SW480 (cell line): ENCODE measurements at regions not wholly inside any gene's neighbourhood (a gene's known extent, or its start where the extent isn't known, plus 50 kb on each side); places are given as distances from the start of the nearest gene placed in this dataset.

ENCODE experiments used
- DNase-seq: peaks from one replicate; pipeline ENCODE4 v3.0.0-alpha.2; 2016; ENCODE audit warnings: low spot score

DNA sequence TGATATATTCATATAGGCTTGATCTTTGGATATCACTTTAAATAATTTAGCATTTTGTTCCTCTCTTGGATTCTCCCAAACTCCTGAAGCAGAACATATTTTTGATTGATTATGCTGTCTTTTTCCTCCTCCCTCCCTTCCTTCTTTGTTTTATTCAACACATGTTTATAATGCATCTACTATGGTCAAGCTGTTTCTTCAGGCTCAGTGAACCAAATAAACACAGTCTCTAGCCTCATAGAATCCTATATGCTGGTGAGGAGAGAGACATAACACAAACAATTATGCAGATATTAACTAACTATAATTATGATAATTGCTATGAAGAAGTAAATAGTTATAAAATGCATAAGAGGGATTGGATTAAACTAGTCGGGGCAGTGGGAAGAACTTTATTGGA is 1023.6 kb upstream of the RAG2 start:
- no peak for DNase-seq

DNA sequence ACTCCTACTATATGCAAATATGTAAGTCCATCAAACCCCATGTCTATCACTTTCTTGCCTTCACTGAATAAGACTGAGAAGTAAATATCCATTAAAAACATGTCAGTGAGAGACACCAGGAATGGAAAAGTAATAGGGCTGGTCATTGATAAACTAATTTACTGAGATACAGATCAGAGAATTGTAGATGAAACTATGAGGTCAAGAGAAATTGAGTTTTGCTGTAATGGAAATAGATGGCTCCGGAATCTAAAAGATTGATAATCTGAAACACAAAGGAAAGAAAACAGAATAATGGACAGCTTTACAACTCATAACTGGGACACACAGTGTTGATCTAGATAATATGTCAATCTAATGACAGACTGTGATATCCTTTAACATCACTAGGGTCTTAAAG is 1018.3 kb upstream of the RAG2 start:
- no peak for DNase-seq

DNA sequence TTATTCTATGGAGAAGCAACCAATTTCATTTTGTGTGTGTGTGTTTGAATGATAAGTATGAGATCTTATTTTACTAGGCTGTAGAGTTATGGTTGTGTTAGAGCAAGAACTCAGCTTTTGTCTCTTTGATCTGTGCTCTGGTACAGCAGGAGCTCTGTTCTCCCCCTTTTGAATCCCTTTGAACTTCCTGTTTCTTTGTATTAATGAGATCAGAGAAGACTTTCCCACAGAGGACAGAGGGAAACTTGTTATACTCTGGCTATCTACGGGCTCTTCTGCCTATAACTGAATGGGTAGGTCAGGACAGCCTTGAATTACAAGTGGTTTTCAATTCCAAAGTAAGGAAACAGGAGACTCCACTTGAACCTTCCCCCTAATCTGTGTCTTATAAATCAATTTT is 1015.0 kb upstream of the RAG2 start:
- peak; percentile 23 for DNase-seq

DNA sequence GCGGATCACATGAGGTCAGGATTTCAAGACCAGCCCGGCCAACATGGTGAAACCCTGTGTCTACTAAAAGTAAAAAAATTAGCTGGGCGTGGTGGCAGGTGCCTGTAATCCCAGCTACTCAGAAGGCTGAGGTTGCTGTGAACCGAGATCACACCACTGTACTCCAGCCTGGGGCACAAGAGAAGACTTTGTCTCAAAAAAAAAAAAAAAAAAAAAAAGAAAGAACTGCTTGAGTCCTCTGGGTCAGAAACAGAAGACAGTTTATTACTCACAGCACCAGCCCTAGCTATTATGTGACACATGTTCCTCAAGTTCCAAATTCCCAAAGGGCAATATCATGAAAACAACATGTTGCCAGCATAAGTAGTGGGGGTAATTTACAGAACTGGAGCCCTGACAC is 1014.1 kb upstream of the RAG2 start:
- no peak for DNase-seq

DNA sequence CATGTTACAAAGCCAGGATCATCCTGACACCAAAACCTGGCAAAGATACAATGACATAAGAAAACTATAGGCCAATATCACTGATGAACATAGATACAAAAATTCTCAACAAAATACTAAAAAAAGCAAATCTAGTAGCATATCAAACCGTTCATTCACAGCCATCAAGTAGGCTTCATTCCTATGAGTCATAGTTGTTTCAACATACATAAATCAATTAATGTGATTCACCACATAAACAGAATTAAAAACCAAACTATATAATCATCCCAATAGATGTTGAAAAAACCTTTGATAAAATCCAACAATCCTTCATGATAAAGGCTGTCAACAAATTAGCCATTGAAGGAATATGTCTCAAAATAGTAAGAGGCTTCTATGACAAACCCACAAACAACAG is 1007.2 kb upstream of the RAG2 start:
- no peak for DNase-seq

DNA sequence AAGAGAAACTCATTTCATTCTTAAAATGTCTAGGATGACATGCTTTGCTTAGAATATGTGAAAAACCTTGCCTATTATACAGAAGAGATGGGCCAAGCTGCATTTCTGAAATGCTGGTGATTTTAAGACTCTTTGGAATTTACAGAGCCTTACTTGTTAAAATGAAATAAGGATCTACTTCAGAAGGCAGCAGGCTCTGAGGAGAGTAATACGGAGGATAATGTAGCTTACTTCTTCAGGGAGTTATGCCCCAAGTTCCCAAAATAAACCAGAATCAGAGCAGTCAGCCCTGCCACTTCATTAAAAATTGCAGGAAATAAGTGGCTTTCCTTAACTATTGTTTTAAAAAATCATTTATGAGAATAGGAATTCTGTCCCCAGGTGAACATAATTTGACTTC is 1000.3 kb upstream of the RAG2 start:
- DNase-seq, result no peak

DNA sequence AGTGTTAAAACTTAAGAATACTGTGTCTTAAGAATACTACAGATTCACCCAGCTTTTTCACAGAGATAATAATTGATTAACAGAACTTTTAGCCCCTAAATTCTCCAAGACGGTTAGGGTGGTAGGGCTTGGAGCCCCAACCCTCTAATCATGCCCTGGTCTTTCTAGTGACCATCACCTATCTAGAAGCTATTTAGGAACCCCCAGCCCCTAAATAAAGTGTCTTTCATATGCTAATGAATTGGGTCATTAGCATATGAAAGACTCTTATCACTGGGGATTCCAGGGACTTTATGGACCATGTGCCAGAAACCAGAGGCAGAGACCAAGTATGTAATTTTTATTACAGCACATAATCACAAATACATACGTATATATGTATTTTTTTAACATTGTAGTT is 999.7 kb upstream of the RAG2 start:
- DNase-seq, result no peak

DNA sequence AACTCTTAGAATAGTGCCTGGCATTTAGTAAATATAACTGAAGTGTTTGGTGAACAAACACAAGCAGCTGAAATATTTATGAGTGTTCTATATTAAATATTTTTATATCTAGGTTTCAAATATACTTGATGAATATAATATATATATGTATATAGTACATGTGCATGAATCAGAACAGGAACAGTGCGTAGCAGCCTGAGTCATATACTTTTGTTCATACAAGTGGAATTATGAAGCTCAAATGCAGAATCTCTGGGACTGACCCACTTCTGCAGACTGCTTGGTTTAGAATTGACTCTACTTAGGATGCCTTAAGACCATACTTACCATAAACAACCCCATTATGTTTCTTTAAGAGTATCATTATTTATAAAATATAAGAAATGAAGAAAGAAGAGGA is 997.8 kb upstream of the RAG2 start:
- no peak for DNase-seq

DNA sequence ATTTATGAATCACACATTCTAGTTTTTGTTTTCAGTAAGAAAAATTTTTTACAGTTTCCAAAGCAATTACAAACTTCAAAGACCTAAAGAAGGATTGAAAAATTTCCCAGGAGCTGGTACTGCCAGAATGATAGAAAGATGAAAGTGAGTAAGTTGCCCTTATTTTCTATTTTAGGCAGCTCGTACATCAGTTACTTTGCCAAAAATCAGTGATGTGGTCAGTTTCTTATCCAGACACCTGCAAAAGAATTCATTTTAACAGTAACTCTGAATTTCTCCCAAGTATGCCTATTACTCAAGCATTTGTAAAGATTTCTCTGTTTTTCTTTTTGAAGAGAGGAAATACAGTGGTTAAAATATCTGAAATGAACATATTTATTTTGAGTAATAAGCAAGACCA is 976.3 kb upstream of the RAG2 start:
- DNase-seq, result no peak

DNA sequence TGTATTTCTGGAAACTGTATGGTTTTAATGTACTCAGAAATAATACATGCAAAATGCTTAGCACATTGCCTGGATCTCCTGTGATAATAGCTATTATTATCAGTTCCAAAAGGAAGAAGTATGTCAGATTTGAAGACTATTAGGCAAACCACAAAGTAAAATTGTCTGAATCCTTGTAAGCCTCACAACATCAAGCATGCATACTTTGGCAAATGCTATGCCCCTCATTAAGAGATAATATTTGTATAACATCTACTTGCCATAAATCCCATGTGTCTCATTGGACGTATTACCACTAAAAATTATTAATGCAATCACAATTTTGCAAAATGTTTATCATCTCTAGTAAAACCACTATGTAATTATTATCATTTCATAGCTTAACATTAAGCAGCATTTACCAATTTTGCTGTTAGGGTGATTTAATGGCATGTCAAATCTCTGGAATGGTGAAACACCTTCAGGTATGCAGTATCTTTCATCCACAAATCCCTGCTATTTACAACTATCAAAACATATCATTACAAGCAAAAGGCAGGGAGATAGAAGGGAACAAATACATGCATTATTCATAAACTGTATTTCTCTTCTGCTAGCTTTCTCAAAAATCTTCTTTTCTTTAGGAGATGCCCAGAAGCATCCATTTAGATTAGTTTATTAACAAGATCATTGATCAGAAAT is 974.6 kb upstream of the RAG2 start:
- DNase-seq, result no peak

DNA sequence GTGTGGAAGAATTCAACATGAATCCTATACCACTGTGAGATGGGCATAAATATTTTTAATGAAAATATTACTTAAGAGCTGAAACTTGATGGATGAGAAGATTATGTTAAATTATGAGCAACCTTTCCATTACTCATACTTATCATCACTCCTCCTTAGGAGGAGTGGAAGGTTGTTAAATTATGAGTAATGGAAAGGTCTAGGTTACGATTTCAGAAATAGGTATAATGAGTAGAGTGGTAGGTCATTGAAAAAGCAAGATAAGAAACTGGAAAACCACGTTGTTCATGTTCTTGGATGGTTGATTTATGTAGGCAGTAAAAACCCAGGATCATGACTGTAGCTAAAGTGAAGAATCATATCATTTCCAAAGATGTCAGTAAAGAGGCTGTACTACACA is 973.2 kb upstream of the RAG2 start:
- DNase-seq, result no peak

DNA sequence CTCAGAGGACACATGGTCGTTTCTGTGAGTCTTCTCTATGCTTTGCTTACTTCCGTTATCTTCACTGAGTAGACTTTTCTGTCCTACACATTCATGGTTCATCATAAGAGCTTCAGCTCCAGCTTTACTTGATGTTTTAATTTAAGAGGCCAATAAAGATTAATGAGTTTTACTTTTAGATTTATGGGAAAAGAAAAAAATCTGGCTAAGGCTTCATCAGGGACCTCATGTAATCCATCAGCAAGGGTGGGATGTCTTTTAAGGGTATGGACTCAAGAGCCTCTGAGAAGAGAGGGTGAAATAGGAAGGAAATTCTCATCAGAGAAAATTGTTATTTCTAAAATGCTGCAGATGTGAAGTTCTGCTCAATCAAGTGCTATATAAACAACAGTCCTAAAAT is 963.0 kb upstream of the RAG2 start:
- no peak for DNase-seq

DNA sequence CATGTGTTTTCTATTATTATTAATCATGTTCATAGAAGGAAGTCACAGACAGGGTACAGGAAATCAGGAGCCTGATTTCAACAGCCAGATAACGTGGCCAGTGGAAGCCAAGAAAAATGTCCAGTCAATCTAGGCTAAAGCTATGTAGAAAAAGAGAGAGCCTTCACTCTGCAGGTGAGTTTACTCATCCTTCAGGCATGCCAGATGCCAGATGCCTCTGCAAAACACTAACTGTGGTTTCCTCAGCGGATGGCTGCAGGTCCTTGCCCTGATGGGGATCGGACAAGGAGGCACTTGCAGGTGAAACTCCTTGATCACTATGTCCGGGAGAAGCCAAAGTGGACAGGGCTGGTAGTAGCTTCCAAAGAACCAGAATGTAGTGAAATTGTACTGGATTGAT is 962.3 kb upstream of the RAG2 start:
- no peak for DNase-seq

DNA sequence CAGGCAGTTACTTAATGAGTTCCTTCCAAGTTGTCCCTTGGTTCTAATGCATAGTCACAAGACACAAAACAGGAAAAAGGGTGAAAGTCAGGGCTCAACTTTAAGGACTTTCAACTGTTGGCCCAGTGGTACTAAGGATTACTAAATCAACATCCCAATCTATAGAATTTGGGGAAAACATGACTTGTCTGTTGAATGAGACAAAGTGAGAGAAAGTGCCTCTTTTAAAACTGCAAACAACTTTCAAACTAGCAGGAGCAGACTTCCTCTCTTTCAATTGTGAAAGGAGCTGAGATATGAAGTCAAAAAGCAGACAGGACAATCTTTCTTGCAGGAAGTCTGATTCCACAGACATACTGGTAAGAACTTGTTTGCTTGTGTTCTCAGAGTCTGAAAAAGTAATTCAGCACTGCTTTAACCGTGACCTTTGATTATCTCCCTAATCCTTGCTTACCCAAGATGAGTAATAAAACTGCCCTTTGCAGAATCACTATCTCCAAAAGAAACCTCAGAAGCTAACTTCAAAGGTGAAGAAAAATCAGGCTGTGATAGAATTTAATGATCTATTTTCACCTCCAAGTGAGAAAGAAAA is 960.7 kb upstream of the RAG2 start:
- DNase-seq, result no peak

DNA sequence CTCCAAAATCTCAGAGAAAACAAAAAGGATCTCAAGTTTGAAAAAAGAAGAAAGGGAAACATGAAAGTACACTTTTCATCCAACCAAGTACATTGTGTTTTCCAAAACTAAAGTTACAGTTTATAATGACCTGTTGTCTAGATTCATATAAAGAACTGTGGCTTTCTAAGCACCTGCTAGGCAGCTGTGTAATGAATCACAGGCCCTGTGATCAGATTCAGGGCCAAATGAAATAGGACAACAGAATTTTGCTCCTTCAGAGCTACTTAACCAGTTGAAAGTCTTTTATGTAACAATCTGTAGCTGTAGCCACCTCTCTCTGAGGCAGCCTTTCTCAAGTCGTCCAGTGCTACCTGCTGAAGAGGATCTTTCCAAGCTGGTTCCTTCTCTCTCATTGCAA is 960.0 kb upstream of the RAG2 start:
- DNase-seq, result no peak

DNA sequence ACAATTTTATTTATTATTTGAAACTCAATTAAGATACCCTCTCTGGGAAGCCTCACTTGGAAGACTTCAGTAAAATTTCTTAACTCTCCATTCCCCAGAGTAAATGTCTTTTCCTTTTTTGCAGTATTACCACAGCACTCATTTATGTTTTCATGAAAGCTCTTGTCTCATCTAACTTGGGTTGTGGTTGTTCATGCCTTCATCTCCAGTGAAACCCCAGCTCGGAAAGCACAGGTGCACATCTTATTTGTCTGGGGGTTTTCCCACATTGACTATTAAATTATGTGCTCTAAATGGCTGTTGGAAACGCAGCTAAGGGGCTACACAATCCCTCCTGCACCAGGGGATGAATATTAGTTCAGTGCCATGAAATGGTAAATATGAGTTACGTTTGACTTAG is 954.2 kb upstream of the RAG2 start:
- DNase-seq, result no peak

DNA sequence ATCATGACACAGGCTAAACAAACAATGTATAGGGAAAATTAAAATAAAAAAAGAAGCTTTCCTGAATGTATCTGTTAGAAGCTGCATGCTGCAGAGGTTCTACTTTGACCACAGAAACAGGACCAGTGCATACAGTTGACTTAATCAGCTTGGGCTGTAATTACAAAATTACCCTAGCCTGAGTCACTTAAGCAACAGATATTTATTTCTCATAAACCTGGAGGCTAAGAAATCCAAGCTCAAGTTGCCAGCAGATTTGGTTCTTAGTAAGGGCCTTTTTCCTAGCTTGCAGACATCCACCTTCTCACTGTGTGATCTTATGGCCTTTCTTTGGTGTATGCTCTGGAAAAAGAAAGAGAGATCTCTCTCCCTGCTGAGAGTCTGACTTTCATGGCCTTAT is 946.5 kb upstream of the RAG2 start:
- no peak for DNase-seq

DNA sequence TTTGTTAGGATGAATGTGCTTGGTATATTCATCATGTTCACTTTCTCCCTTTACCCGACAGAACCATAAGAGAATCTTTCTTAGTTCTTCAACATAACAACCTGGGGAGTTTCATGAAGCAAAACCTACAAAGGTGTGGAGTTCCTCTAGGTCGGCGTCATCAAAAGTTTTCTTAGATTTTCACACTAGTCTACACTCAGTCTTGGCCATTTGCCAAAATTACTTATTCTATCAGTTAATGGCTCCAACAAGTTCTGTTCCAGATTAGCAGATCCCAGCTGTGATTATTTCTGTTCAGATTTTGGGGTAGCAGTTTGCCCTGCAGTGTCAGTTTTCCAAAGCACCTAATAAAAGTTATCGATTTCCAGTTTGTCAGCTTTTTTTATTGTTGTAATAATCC is 935.8 kb upstream of the RAG2 start:
- no peak for DNase-seq

DNA sequence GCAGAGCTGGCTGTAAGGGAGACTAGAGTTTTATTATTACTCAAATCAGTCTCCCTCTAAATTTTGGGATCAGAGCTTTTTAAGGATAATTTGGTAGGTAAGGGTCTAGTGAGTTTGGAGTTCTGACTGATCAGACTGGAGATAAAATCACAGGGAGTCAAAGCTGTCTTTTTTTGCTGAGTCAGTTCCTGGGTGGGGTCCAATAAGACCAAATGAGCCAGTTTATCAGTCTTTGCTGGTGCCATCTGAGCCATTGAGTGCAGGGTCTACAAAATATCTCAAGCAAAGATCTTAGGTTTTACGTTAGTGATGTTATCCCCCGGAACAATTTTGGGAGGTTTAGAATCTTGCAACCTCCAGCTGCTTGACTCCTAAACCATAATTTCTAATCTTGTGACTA is 935.1 kb upstream of the RAG2 start:
- no peak for DNase-seq

DNA sequence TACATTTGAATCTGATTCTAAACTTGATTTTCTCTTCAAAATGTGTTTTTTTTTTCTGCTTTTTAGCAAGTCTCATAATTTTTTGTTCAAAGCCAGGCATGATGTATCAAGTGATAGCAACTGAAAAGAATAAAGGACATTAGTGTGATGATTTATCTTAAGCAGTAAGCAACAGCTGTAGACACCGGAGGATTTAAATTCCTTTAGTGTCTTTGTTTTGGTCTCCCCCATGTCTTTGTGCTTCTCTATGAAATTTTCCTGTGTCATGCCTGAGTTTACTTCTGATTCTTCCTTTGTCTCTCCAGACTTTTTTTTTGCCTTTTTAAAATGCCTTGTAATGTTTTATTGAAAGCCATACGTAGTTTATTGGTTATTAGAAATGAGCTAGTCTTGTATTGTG is 934.2 kb upstream of the RAG2 start:
- DNase-seq, result no peak

DNA sequence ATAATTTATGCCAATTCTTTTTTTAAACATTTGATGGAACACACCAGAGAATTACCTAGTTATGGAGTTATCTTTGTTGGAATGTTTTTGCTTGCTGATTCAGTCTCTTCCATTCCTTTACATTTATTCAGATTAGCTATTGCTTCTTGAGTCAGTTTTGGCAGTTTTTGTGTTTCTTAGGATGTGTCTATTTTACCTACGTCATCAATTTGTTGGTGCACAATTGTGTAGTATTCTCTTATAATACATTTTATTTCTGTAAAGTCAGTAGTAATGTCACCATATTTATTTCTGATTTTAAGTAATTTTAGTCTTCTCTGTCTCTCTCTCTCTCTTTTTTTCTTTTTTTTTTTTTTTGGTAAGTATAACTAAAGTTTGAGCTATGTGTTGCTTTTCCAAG is 929.5 kb upstream of the RAG2 start:
- no peak for DNase-seq

DNA sequence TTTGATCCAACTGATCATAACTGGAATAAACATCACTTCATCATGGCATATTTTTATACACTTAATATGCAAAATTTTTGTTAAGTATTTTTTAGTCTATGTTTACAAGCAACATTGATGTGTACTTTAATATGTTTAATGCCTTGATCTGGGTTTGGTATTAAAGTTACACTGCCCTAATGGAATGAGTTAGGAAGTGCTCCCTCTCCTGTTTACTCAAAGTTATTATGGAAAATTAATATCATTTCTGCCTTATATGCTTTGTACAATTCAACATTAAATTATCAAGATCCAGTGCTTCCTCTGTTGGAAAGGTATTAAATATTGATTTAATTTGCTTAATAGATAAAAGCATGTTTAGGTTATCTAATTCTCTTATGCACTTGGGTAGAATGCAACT is 927.3 kb upstream of the RAG2 start:
- no peak for DNase-seq

DNA sequence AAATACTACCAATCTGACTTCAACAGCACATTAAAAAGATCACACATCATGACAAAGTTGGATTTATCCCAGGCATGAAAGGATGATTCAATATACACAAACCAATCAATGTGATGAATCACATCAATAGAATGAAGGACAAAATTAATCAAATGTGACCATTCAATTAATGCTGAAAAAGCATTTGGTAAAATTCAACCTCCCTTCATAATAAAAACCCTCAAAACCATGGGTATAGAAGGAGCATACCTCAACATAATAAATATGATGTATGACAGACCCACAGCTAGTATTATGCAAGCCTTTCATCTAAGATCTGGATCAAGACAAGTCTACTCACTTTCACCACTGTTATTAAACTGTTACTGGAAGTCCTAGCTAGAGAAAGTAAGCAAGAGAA is 921.7 kb upstream of the RAG2 start:
- no peak for DNase-seq

DNA sequence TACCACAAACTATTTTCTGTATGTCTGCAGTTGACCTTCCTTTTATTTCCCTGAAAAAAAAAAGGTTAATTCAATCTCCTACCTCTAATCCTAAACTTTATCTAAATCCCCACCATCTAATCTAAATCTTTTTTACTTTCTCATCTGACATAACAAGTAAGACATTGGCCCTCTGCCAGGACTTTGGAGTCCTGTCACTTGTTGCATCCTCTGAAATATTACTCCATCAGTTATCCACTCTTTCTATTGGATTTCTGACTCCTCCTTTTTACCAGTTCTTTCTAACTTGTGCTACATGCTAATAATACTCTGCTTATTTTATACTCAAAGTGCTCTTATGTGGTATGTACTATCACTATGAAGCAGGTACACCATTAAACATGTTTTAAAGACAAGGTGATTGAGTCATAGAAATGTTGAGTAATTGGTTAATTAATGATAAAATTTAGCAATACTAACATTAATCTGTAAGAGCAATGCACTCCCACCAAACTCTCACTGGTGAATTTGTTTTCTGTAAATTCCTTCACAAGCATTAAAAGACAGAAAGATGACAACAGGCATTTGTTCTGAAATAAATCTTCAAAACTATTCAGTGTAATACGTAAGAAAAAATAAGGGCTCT is 914.2 kb upstream of the RAG2 start:
- no peak for DNase-seq
